Stimulated activated CD8-positive, alpha-beta memory T cell treated with anti-CD3 and anti-CD28 coated beads, Interleukin-2, amount 100 ng/mL, for 48 hours (primary cell): ENCODE measurements at regions not wholly inside any gene's neighbourhood (a gene's known extent, or its start where the extent isn't known, plus 50 kb on each side); places are given as distances from the start of the nearest gene placed in this dataset.
"Not testable (repeated sequence)": the region's sequence is repeated elsewhere in the genome, so short reads cannot be mapped to it uniquely, and the experiment has no call there.

ENCODE experiments used
- DNase-seq, 2 donors: peaks; one replicate each; pipeline ENCODE4 v3.0.0-alpha.2; 2020; ENCODE audit warnings: low read depth in 2 of 2

DNA sequence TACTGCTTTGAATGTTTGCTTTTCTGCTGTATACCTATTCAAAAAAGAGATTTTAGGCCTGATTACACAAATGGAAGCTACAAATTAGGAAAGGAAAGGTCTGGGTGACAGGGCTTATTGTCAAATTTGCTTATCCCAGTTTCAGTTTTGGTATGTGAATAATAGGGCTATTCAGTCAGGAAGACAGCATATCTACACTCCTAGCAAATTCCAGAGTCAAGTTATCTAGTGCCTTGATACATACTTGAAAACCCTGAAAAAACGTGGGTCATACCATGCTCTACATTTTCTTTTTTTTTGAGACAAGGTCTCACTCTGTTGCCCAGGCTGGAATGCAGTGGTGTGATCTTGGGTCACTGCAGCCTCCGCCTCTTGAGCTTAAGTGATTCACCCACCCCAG is 59.2 kb upstream of the CCDC180 start:
- not testable (repeated sequence) for DNase-seq

GRCh38 chr9:97243606-97244005 is 63.9 kb upstream of the CCDC180 start:
- no peak for DNase-seq

DNA sequence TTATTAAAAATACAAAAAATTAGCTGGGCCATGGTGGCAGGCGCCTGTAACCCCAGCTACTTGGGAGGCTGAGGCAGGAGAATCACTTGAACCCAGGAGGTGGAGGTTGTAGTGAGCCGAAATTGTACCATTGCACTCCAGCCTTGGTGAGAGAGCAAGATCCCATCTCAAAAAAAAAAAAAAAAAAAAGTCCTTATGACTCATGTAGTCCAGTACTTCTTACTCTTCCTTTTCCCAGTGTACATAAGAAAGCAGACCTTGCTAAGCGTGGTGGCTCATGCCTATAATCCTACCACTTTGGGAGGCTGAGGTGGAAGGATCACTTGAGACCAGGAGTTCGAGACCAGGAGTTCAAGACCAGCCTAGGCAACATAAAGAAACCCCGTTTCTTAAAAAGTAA is 66.0 kb upstream of the CCDC180 start:
- not testable (repeated sequence) for DNase-seq

- peak; percentile 68 to 69 for DNase-seq
These were observed 69.2 kb upstream of the CCDC180 start for GRCh38 chr9:97237951-97238889.

GRCh38 chr9:97237311-97237786 is 70.1 kb upstream of the CCDC180 start:
- no peak for DNase-seq

GRCh38 chr9:97233009-97233400 is 74.5 kb upstream of the CCDC180 start:
- not testable (repeated sequence) for DNase-seq

DNA sequence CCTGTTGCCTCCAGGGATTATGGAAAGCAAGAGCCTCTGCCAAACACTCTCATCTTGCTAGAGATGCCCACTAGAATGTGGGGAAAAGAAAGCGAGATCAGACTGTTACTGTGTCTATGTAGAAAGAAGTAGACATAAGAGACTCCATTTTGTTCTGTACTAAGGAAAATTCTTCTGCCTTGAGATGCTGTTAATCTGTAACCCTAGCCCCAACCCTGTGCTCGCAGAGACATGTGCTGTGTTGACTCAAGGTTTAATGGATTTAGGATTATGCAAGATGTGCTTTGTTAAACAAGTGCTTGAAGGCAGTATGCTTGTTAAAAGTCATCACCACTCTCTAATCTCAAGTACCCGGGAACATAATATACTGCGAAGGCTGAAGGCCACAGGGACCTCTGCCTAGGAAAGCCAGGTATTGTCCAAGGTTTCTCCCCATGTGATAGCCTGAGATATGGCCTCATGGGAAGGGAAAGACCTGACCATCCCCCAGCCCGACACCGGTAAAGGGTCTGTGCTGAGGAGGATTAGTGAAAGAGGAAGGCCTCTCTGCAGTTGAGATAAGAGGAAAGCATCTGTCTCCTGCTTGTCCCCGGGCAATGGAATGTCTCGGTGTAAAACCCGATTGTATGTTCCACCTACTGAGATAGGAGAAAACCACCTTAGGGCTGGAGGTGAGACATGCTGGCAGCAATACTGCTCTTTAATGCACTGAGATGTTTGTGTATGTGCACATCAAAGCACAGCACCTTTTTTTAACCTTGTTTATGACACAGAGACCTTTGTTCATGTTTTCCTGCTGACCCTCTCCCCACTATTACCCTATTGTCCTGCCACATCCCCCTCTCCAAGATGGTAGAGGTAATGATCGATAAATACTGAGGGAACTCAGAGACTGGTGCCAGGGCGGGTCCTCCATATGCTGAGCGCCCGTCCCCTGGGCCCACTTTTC is 75.1 kb upstream of the CCDC180 start:
- DNase-seq, result not testable (repeated sequence)

- not testable (repeated sequence) for DNase-seq
These were observed 85.1 kb upstream of the CCDC180 start for GRCh38 chr9:97222393-97222792.

DNA sequence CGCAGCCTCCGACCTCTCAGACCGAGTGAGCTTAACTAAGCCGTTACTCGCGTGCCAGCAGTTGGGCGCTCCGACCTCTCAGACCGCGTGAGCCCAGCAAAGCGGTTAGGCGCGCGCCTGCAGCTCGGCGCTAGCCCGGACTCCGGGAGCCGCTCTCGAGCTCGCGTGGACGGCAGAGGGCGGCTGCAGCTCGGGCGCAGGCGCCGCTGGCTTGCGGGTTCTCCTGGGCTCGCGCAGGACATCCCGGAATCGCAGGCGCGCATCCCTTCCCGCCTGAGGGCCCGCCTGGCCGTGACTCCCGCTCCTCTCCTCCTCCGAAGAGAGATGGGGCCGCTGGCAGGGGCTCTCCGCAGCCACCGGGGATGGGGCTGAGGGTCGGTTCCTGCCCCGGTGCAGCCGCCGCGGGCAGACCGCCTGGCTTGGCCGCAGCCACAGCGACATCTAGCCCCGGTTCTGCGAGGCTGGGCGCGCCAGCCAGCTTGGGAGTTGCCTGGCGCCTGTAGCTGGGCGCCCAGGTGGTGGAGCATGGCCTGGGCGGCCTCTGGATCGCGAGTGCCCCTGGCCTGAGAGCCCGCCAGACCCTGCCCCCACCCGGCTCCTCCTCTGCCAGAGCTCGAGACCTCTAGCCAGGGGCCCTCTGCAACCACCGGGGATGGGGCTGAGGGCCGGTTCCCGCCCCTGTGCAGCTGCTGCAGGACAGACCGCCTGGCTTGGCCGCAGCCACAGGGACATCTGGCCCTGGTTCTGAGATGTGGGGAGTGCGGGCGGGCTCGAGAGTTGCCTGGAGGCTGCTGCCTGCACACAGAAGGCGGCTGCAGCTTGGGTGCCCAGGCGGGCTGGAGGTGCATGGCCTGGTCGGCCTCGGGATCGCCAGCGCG is 85.7 kb upstream of the CCDC180 start:
- peak; percentile 37 to 40 for DNase-seq

- DNase-seq, result no peak
These were observed 86.5 kb upstream of the CCDC180 start for GRCh38 chr9:97220894-97221477.

DNA sequence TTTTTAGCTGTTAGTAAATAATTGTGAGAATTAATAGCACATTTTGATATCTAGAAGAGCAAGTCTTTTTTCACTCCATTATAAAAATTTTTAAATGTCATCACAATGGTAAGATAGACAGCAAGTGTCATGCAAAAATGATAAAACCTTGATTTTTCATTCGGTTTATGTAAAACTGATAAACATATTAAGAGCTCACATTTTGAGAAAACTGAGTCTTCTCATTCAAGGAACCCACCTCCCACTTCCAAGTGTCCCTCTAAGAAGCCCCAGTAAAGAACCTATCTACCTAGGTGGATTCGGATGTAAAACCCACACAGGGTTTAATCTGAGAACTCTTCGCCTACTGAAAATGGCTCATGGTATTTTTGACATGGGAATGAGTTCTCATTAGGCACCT is 87.1 kb upstream of the CCDC180 start:
- not testable (repeated sequence) for DNase-seq

GRCh38 chr9:97219443-97220140 is 87.9 kb upstream of the CCDC180 start:
- DNase-seq, result not testable (repeated sequence)

GRCh38 chr9:97215127-97215526 is 92.3 kb upstream of the CCDC180 start:
- DNase-seq, result not testable (repeated sequence)

DNA sequence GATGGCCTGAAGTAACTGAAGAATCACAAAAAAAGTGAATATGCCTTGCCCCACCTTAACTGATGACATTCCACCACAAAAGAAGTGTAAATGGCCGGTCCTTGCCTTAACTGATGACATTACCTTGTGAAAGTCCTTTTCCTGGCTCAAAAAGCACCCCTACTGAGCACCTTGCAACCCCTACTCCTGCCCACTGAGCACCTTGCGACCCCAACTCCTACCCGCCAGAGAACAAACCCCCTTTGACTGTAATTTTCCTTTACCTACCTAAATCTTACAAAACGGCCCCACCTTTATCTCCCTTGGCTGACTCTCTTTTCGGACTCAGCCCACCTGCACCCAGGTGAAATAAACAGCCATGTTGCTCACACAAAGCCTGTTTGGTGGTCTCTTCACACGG is 92.9 kb upstream of the CCDC180 start:
- DNase-seq, result not testable (repeated sequence)

DNA sequence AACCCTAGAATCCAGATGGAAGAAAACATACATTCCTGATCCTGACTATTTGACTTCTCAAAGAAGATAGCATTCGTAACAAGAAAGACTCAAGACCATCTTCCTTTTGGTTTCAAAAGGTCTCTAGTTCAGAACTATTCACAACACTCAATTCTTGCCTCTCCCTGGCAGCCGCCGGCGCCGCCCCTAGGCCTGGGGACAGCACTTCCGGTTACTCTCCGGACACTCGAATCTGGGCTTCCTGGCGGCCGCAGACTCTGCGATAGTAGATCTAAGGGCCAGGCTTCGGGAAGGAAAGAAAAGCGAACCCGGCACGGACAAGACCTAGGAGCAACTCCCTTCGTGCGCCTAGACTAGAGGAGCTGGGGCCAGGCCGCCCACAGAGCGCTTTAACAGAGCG is 107.8 kb upstream of the CCDC180 start:
- DNase-seq, result not testable (repeated sequence)

GRCh38 chr9:97193767-97194166 is 113.7 kb upstream of the CCDC180 start:
- not testable (repeated sequence) for DNase-seq

DNA sequence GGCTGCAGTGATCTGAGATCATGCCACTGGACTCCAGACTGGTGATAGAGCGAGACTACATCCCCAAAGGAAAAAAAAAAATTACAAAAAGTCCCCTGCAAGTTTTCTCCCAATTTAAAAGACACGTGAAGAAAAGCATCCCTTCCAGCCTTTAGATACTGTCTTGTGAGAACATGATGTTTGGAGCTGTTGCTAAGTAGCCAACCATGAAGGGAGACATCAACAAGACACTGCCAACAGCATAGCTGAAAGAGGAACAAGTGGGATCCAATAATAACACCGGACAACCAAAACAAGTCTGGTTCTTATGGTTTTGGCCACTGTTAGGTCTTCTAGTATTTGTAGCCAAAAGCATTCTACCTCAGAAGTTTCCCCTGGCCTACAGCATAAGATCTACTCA is 118.9 kb upstream of the CCDC180 start:
- DNase-seq, result no peak

- not testable (repeated sequence) for DNase-seq
These were observed 119.8 kb upstream of the CCDC180 start for GRCh38 chr9:97187706-97188105.

DNA sequence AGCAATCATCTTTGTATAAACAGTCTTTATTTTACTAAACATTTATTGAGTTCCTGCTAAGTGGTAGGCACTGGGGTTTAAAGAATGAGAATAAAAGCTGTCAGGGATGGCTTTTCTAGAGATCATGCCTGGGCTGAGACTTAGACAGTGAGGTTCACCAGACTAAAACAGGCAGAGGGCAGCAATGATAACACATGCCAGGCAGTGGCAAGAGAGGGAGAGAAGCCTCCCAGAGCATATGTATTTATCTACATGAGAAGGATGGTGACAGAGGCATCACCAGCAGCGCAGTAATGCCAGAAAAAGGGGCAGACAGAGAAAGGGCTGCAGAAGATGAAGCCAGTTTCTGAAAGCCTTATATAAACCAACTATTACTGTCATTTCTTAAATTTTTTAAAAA is 121.0 kb upstream of the CCDC180 start:
- DNase-seq, result no peak

- not testable (repeated sequence) for DNase-seq
These were observed 124.9 kb upstream of the CCDC180 start for GRCh38 chr9:97182532-97182931.
